C4-2B (cell line): ENCODE measurements at regions not wholly inside any gene's neighbourhood (a gene's known extent, or its start where the extent isn't known, plus 50 kb on each side); places are given as distances from the start of the nearest gene placed in this dataset.

Source experiments
- ZFX ChIP-seq: fragments of 450-650 bp; IDR thresholded peaks from 2 replicates; pipeline ENCODE4 v1.6.1; 2017
- TF ChIP-seq, protein P1 (sequence below): fragments of 450-650 bp; conservative IDR thresholded peaks from 2 replicates; pipeline ENCODE4 v1.5.1; 2017; ENCODE audit warnings: mild to moderate bottlenecking

DNA sequence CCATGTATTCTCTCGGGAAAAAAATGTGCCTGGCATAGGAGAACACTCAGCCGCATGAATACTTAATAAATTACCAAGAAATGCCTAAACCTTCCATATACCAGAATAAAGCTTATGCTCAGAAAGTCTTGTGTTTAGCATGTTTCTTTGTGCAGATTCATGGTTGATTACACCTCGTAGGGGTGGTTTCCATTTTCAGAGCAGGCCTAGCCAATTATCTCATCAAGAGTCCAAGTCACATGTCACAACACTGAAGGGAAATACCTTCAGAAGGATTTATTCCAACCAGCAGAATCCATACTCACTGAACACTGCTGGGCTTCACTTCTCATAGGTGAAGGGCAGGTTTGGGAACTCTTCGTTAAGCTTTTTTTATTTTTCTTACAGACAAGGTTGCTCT is 539.7 kb downstream of the PLXDC2 start:
- TF ChIP-seq, protein P1, sequence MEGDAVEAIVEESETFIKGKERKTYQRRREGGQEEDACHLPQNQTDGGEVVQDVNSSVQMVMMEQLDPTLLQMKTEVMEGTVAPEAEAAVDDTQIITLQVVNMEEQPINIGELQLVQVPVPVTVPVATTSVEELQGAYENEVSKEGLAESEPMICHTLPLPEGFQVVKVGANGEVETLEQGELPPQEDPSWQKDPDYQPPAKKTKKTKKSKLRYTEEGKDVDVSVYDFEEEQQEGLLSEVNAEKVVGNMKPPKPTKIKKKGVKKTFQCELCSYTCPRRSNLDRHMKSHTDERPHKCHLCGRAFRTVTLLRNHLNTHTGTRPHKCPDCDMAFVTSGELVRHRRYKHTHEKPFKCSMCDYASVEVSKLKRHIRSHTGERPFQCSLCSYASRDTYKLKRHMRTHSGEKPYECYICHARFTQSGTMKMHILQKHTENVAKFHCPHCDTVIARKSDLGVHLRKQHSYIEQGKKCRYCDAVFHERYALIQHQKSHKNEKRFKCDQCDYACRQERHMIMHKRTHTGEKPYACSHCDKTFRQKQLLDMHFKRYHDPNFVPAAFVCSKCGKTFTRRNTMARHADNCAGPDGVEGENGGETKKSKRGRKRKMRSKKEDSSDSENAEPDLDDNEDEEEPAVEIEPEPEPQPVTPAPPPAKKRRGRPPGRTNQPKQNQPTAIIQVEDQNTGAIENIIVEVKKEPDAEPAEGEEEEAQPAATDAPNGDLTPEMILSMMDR: no peak
- no peak for TF ChIP-seq ZFX
